ENCODE measurements at regions not wholly inside any gene's neighbourhood (a gene's known extent, or its start where the extent isn't known, plus 50 kb on each side); places are given as distances from the start of the nearest gene placed in this dataset.

- no peaks in the 10 kb centered on the region for H3K27me3 Mint-ChIP-seq
- DNase-seq (ENCODE audit: low spot score in 2 of 2), result no peak
- ATAC-seq (replicated peaks; ENCODE audit: extremely low read depth, poor library complexity, severe bottlenecking), result no peak
These were observed 1562.9 kb upstream of the TENM3 start for GRCh38 chr4:180680305-180680704.

GRCh38 chr4:180682776-180683175 lies 1560.4 kb upstream of the TENM3 start:
- no peaks in the 10 kb centered on the region for H3K4me1 Mint-ChIP-seq
- no peaks in the 10 kb centered on the region for H3K36me3 Mint-ChIP-seq (ENCODE audit: insufficient read depth)
- no peak overlapping the region for H3K27ac Mint-ChIP-seq (ENCODE audit: low read depth)
- no peaks in the 10 kb centered on the region for H3K27me3 Mint-ChIP-seq
- no peak for DNase-seq (ENCODE audit: low spot score in 2 of 2)
- peaks cover 17% of the 10 kb centered on the region for H3K9me3 Mint-ChIP-seq
- no peak overlapping the region for H3K4me3 Mint-ChIP-seq
- no peak for ATAC-seq (replicated peaks; ENCODE audit: extremely low read depth, poor library complexity, severe bottlenecking)

More at GRCh38 chr4:180680305-180680704, 1562.9 kb upstream of the TENM3 start:
- no peaks in the 10 kb centered on the region for H3K36me3 Mint-ChIP-seq (ENCODE audit: insufficient read depth)
- no peak overlapping the region for H3K27ac Mint-ChIP-seq (ENCODE audit: low read depth)
- H3K9me3 Mint-ChIP-seq, result peaks cover 12% of the 10 kb centered on the region
- no peak overlapping the region for H3K4me3 Mint-ChIP-seq
- no peaks in the 10 kb centered on the region for H3K4me1 Mint-ChIP-seq

GRCh38 chr4:180683186-180683585 lies 1560.0 kb upstream of the TENM3 start:
- no peak overlapping the region for H3K27ac Mint-ChIP-seq (ENCODE audit: low read depth)
- H3K4me3 Mint-ChIP-seq, result no peak overlapping the region
- H3K9me3 Mint-ChIP-seq, result peaks cover 14% of the 10 kb centered on the region
- H3K4me1 Mint-ChIP-seq, result no peaks in the 10 kb centered on the region
- no peaks in the 10 kb centered on the region for H3K27me3 Mint-ChIP-seq
- ATAC-seq (replicated peaks; ENCODE audit: extremely low read depth, poor library complexity, severe bottlenecking) (no peak), DNase-seq (ENCODE audit: low spot score in 2 of 2) (no peak)
- no peaks in the 10 kb centered on the region for H3K36me3 Mint-ChIP-seq (ENCODE audit: insufficient read depth)

- Mint-ChIP-seq H3K9me3 (peaks cover 23% of the 10 kb centered on the region), H3K4me3 (no peak overlapping the region), H3K36me3 (ENCODE audit: insufficient read depth) (no peaks in the 10 kb centered on the region), H3K27ac (ENCODE audit: low read depth) (no peak overlapping the region), H3K27me3 (no peaks in the 10 kb centered on the region), H3K4me1 (no peaks in the 10 kb centered on the region)
- no peak for DNase-seq (ENCODE audit: low spot score in 2 of 2)
- ATAC-seq (replicated peaks; ENCODE audit: extremely low read depth, poor library complexity, severe bottlenecking), result no peak
These were observed 1554.7 kb upstream of the TENM3 start for GRCh38 chr4:180688480-180688879.

GRCh38 chr4:180694875-180695274 lies 1548.3 kb upstream of the TENM3 start:
- Mint-ChIP-seq H3K27me3 (no peaks in the 10 kb centered on the region), H3K27ac (ENCODE audit: low read depth) (no peak overlapping the region), H3K4me3 (no peak overlapping the region), H3K4me1 (no peaks in the 10 kb centered on the region), H3K9me3 (peaks cover 9% of the 10 kb centered on the region), H3K36me3 (ENCODE audit: insufficient read depth) (no peaks in the 10 kb centered on the region)
- no peak for DNase-seq (ENCODE audit: low spot score in 2 of 2)
- no peak for ATAC-seq (replicated peaks; ENCODE audit: extremely low read depth, poor library complexity, severe bottlenecking)

- Mint-ChIP-seq H3K9me3 (peaks cover 9% of the 10 kb centered on the region), H3K27me3 (no peaks in the 10 kb centered on the region), H3K36me3 (ENCODE audit: insufficient read depth) (no peaks in the 10 kb centered on the region), H3K4me3 (no peak overlapping the region), H3K27ac (ENCODE audit: low read depth) (no peak overlapping the region), H3K4me1 (no peaks in the 10 kb centered on the region)
- DNase-seq (ENCODE audit: low spot score in 2 of 2) (no peak), ATAC-seq (replicated peaks; ENCODE audit: extremely low read depth, poor library complexity, severe bottlenecking) (no peak)
These were observed 1547.4 kb upstream of the TENM3 start for GRCh38 chr4:180695851-180696250.

GRCh38 chr4:180696460-180697092 lies 1546.6 kb upstream of the TENM3 start:
- no peak for ATAC-seq (replicated peaks; ENCODE audit: extremely low read depth, poor library complexity, severe bottlenecking)
- H3K9me3 Mint-ChIP-seq, result peaks cover 9% of the 10 kb centered on the region
- no peak for DNase-seq (ENCODE audit: low spot score in 2 of 2)
- no peak overlapping the region for H3K4me3 Mint-ChIP-seq
- no peaks in the 10 kb centered on the region for H3K4me1 Mint-ChIP-seq
- no peak overlapping the region for H3K27ac Mint-ChIP-seq (ENCODE audit: low read depth)
- H3K36me3 Mint-ChIP-seq (ENCODE audit: insufficient read depth), result no peaks in the 10 kb centered on the region
- H3K27me3 Mint-ChIP-seq, result no peaks in the 10 kb centered on the region

- no peaks in the 10 kb centered on the region for H3K27me3 Mint-ChIP-seq
- H3K36me3 Mint-ChIP-seq (ENCODE audit: insufficient read depth), result no peaks in the 10 kb centered on the region
- peaks cover 7% of the 10 kb centered on the region for H3K9me3 Mint-ChIP-seq
- H3K4me3 Mint-ChIP-seq, result no peak overlapping the region
- no peak overlapping the region for H3K27ac Mint-ChIP-seq (ENCODE audit: low read depth)
- no peaks in the 10 kb centered on the region for H3K4me1 Mint-ChIP-seq
- DNase-seq (ENCODE audit: low spot score in 2 of 2) (no peak), ATAC-seq (replicated peaks; ENCODE audit: extremely low read depth, poor library complexity, severe bottlenecking) (no peak)
These were observed 1544.5 kb upstream of the TENM3 start for GRCh38 chr4:180698550-180699195.

- Mint-ChIP-seq H3K4me3 (no peak overlapping the region), H3K36me3 (ENCODE audit: insufficient read depth) (peaks cover 1% of the 10 kb centered on the region), H3K27me3 (no peaks in the 10 kb centered on the region), H3K27ac (ENCODE audit: low read depth) (no peak overlapping the region), H3K4me1 (no peaks in the 10 kb centered on the region), H3K9me3 (peaks cover 12% of the 10 kb centered on the region)
- ATAC-seq (replicated peaks; ENCODE audit: extremely low read depth, poor library complexity, severe bottlenecking) (no peak), DNase-seq (ENCODE audit: low spot score in 2 of 2) (no peak)
These were observed 1536.4 kb upstream of the TENM3 start for GRCh38 chr4:180706766-180707165.

- H3K9me3 Mint-ChIP-seq, result peaks cover 19% of the 10 kb centered on the region
- no peaks in the 10 kb centered on the region for H3K27me3 Mint-ChIP-seq
- ATAC-seq (replicated peaks; ENCODE audit: extremely low read depth, poor library complexity, severe bottlenecking), result no peak
- DNase-seq (ENCODE audit: low spot score in 2 of 2), result no peak
- no peaks in the 10 kb centered on the region for H3K4me1 Mint-ChIP-seq
- H3K4me3 Mint-ChIP-seq, result no peak overlapping the region
- no peak overlapping the region for H3K27ac Mint-ChIP-seq (ENCODE audit: low read depth)
- H3K36me3 Mint-ChIP-seq (ENCODE audit: insufficient read depth), result peaks cover 1% of the 10 kb centered on the region
These were observed 1532.4 kb upstream of the TENM3 start for GRCh38 chr4:180710628-180711337.

GRCh38 chr4:180717451-180718033 lies 1525.7 kb upstream of the TENM3 start:
- Mint-ChIP-seq H3K4me1 (no peaks in the 10 kb centered on the region), H3K36me3 (ENCODE audit: insufficient read depth) (no peaks in the 10 kb centered on the region), H3K4me3 (no peak overlapping the region), H3K27ac (ENCODE audit: low read depth) (no peak overlapping the region), H3K27me3 (no peaks in the 10 kb centered on the region), H3K9me3 (peaks cover 34% of the 10 kb centered on the region)
- DNase-seq (ENCODE audit: low spot score in 2 of 2), result no peak
- no peak for ATAC-seq (replicated peaks; ENCODE audit: extremely low read depth, poor library complexity, severe bottlenecking)

- peaks cover 32% of the 10 kb centered on the region for H3K9me3 Mint-ChIP-seq
- DNase-seq (ENCODE audit: low spot score in 2 of 2), result no peak
- no peak overlapping the region for H3K27ac Mint-ChIP-seq (ENCODE audit: low read depth)
- no peaks in the 10 kb centered on the region for H3K27me3 Mint-ChIP-seq
- no peaks in the 10 kb centered on the region for H3K36me3 Mint-ChIP-seq (ENCODE audit: insufficient read depth)
- H3K4me3 Mint-ChIP-seq, result no peak overlapping the region
- no peaks in the 10 kb centered on the region for H3K4me1 Mint-ChIP-seq
- ATAC-seq (replicated peaks; ENCODE audit: extremely low read depth, poor library complexity, severe bottlenecking), result no peak
These were observed 1521.8 kb upstream of the TENM3 start for GRCh38 chr4:180721356-180721755.

GRCh38 chr4:180726611-180727010 lies 1516.6 kb upstream of the TENM3 start:
- Mint-ChIP-seq H3K36me3 (ENCODE audit: insufficient read depth) (no peaks in the 10 kb centered on the region), H3K27ac (ENCODE audit: low read depth) (no peak overlapping the region), H3K4me1 (no peaks in the 10 kb centered on the region), H3K4me3 (no peak overlapping the region), H3K9me3 (peaks cover 20% of the 10 kb centered on the region), H3K27me3 (no peaks in the 10 kb centered on the region)
- DNase-seq (ENCODE audit: low spot score in 2 of 2) (no peak), ATAC-seq (replicated peaks; ENCODE audit: extremely low read depth, poor library complexity, severe bottlenecking) (no peak)

All from central memory CD8-positive, alpha-beta T cell (primary cell).